GM12891 (cell line): ENCODE measurements at regions not wholly inside any gene's neighbourhood (a gene's known extent, or its start where the extent isn't known, plus 50 kb on each side); places are given as distances from the start of the nearest gene placed in this dataset.

ENCODE experiments used
- POLR2A ChIP-seq: IDR thresholded peaks from 2 replicates; pipeline ENCODE4 v1.6.1; 2011; ENCODE audit warnings: low read depth, low read length, control low read depth
- POLR2AphosphoS5 ChIP-seq: IDR thresholded peaks from 2 replicates; pipeline ENCODE4 v1.6.1; 2011; ENCODE audit warnings: low read depth, low read length, control low read depth
- POU2F2 ChIP-seq: IDR thresholded peaks from 2 replicates; pipeline ENCODE4 v1.6.1; 2011; ENCODE audit warnings: low read depth, mild to moderate bottlenecking, control low read depth, low read length, moderate library complexity
- SPI1 ChIP-seq: IDR thresholded peaks from 2 replicates; pipeline ENCODE4 v1.6.1; 2011; ENCODE audit warnings: low read depth, low read length, control low read depth
- TAF1 ChIP-seq: IDR thresholded peaks from 2 replicates; pipeline ENCODE4 v1.6.1; 2011; ENCODE audit warnings: low read depth, low read length, control low read depth

- TF ChIP-seq SPI1 (no peak), TAF1 (no peak), POLR2A (no peak), POLR2AphosphoS5 (no peak), POU2F2 (no peak)
Measured at GRCh38 chr4:141391293-141391692, 170.6 kb downstream of the ZNF330 start.
